Activated CD8-positive, alpha-beta memory T cell treated with anti-CD3 and anti-CD28 coated beads for 36 hours (primary cell): ENCODE measurements at regions not wholly inside any gene's neighbourhood (a gene's known extent, or its start where the extent isn't known, plus 50 kb on each side); places are given as distances from the start of the nearest gene placed in this dataset.
"Not testable (repeated sequence)": the region's sequence is repeated elsewhere in the genome, so short reads cannot be mapped to it uniquely, and the experiment has no call there.

ENCODE experiments used
- CTCF ChIA-PET: fragments of 350-600 bp; sonication (Branson Sonifier 250); formaldehyde crosslinking; loops from one replicate; lab custom pipeline; 2021; ENCODE audit warnings: antibody characterized with exemption; lab: Charles Lee
- POLR2A ChIA-PET: fragments of 350-600 bp; sonication (Branson Sonifier 250); formaldehyde crosslinking; loops from one replicate; lab custom pipeline; 2021; ENCODE audit warnings: antibody characterized with exemption; lab: Charles Lee

GRCh38 chr13:71309905-71310304 lies 557.1 kb downstream of the DACH1 start:
- POLR2A ChIA-PET, result no interaction called here
- CTCF ChIA-PET, result no interaction called here

GRCh38 chr13:71306821-71307220 lies 560.2 kb downstream of the DACH1 start:
- CTCF ChIA-PET, result no interaction called here
- POLR2A ChIA-PET, result no interaction called here

- POLR2A ChIA-PET, result no interaction called here
- CTCF ChIA-PET, result no interaction called here
These were observed 562.1 kb downstream of the DACH1 start for GRCh38 chr13:71304861-71305260.

GRCh38 chr13:71303144-71303543 lies 563.9 kb downstream of the DACH1 start:
- ChIA-PET CTCF (no interaction called here), POLR2A (no interaction called here)

- ChIA-PET POLR2A (no interaction called here), CTCF (no interaction called here)
These were observed 566.4 kb downstream of the DACH1 start for GRCh38 chr13:71300602-71301001.

GRCh38 chr13:71291842-71292146 lies 575.2 kb downstream of the DACH1 start:
- CTCF ChIA-PET, result no interaction called here
- POLR2A ChIA-PET, result no interaction called here

GRCh38 chr13:71290963-71291841 lies 575.8 kb downstream of the DACH1 start:
- ChIA-PET CTCF (no interaction called here), POLR2A (no interaction called here)

GRCh38 chr13:71289980-71290379 lies 577.0 kb downstream of the DACH1 start:
- POLR2A ChIA-PET, CTCF ChIA-PET: not testable (repeated sequence)

GRCh38 chr13:71285700-71286099 lies 581.3 kb downstream of the DACH1 start:
- ChIA-PET POLR2A (no interaction called here), CTCF (no interaction called here)

- CTCF ChIA-PET, result no interaction called here
- POLR2A ChIA-PET, result no interaction called here
These were observed 588.5 kb downstream of the DACH1 start for GRCh38 chr13:71278512-71278911.

GRCh38 chr13:71274923-71275608 lies 591.9 kb downstream of the DACH1 start:
- ChIA-PET CTCF (no interaction called here), POLR2A (no interaction called here)

- ChIA-PET POLR2A (no interaction called here), CTCF (no interaction called here)
These were observed 605.7 kb downstream of the DACH1 start for GRCh38 chr13:71261256-71261655.

- ChIA-PET POLR2A (no interaction called here), CTCF (no interaction called here)
These were observed 606.8 kb downstream of the DACH1 start for GRCh38 chr13:71260246-71260645.

GRCh38 chr13:71255633-71256032 lies 611.4 kb downstream of the DACH1 start:
- ChIA-PET POLR2A (no interaction called here), CTCF (no interaction called here)

GRCh38 chr13:71254384-71254783 lies 612.6 kb downstream of the DACH1 start:
- ChIA-PET CTCF (no interaction called here), POLR2A (no interaction called here)

GRCh38 chr13:71252184-71252704 lies 614.8 kb downstream of the DACH1 start:
- ChIA-PET POLR2A (no interaction called here), CTCF (no interaction called here)

GRCh38 chr13:71251292-71251951 lies 615.6 kb downstream of the DACH1 start:
- CTCF ChIA-PET, result no interaction called here
- POLR2A ChIA-PET, result no interaction called here

GRCh38 chr13:71249011-71249410 lies 618.0 kb downstream of the DACH1 start:
- POLR2A ChIA-PET, result no interaction called here
- CTCF ChIA-PET, result no interaction called here

- POLR2A ChIA-PET, result no interaction called here
- CTCF ChIA-PET, result no interaction called here
These were observed 622.8 kb downstream of the DACH1 start for GRCh38 chr13:71244161-71244560.

- CTCF ChIA-PET, result no interaction called here
These were observed 624.8 kb downstream of the DACH1 start for GRCh38 chr13:71242201-71242600.

GRCh38 chr13:71240911-71241310 lies 626.1 kb downstream of the DACH1 start:
- CTCF ChIA-PET, result no interaction called here

More at GRCh38 chr13:71242201-71242600, 624.8 kb downstream of the DACH1 start:
- POLR2A ChIA-PET, result no interaction called here

More at GRCh38 chr13:71240911-71241310, 626.1 kb downstream of the DACH1 start:
- POLR2A ChIA-PET, result no interaction called here
